ENCODE measurements at regions not wholly inside any gene's neighbourhood (a gene's known extent, or its start where the extent isn't known, plus 50 kb on each side); places are given as distances from the start of the nearest gene placed in this dataset.
"Not testable (repeated sequence)": the region's sequence is repeated elsewhere in the genome, so short reads cannot be mapped to it uniquely, and the experiment has no call there.

DNA sequence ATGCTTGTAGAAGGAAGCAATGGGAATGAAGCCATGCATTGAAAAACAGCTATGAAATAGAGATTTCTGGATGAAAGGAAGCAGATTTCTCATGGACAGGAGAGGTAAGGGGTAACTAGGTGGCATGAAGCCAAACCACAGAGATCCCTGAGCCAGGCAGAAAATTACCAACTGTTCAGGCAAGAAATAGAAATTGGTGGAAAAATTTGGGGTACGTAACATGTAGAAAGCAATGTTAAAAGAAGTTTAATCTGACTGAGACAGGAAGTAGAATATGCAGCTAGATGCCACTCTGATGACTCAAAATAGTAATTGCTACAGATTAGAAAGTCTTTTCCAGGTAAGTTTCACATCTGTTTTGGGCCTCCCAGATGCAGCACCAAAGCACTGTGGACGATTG, 928.5 kb upstream of the CELF4 start:
- no peaks in the 10 kb centered on the region for H3K27me3 Mint-ChIP-seq
- Histone ChIP-seq H3K27ac (ENCODE audit: low read depth, low read length) (no peak overlapping the region), H3K4me1 (ENCODE audit: insufficient read depth, low read length) (no peaks in the 10 kb centered on the region), H3K4me3 (ENCODE audit: low read length) (no peak overlapping the region), H3K9me3 (ENCODE audit: low read length) (no peaks in the 10 kb centered on the region), H3K36me3 (ENCODE audit: insufficient read depth, low read length) (no peaks in the 10 kb centered on the region), H3K27me3 (ENCODE audit: insufficient read depth, low read length, poor library complexity, severe bottlenecking) (no peaks in the 10 kb centered on the region)
- H3K36me3 Mint-ChIP-seq: no peaks in the 10 kb centered on the region
- H3K4me1 Mint-ChIP-seq: no peaks in the 10 kb centered on the region
- no peak overlapping the region for H3K27ac Mint-ChIP-seq
- H3K9me3 Mint-ChIP-seq: peaks cover 0 to 11% (median 4%) of the 10 kb centered on the region in 5 donors
- ChIA-PET CTCF (no interaction called here), POLR2A (no interaction called here)
- DNase-seq: no peak
- no peak overlapping the region for H3K4me3 Mint-ChIP-seq

DNA sequence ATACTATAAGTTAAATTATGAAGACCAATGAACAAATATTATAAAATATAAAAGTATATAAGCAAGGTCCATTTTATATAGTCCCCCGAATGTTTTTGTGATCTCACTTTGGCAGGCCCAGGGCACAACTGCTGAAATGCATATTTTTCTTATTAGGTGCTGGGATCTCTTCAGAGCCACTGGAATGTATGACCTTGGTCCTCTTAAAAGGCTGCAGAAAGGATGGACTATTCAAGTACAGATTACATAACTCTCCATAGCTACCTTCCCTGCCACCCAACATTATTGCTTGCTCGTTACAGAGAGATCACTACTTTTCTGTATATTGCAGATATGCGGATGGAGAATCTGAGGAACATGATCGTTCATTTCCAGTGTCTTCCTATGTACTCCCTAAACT, 925.6 kb upstream of the CELF4 start:
- Mint-ChIP-seq H3K27me3 (no peaks in the 10 kb centered on the region), H3K4me1 (no peaks in the 10 kb centered on the region), H3K9me3 (peaks cover 3 to 12% (median 6%) of the 10 kb centered on the region in 5 donors), H3K36me3 (no peaks in the 10 kb centered on the region), H3K4me3 (no peak overlapping the region), H3K27ac (no peak overlapping the region)
- Histone ChIP-seq H3K27ac (ENCODE audit: low read depth, low read length) (no peak overlapping the region), H3K36me3 (ENCODE audit: insufficient read depth, low read length) (no peaks in the 10 kb centered on the region), H3K9me3 (ENCODE audit: low read length) (no peaks in the 10 kb centered on the region), H3K27me3 (ENCODE audit: insufficient read depth, low read length, poor library complexity, severe bottlenecking) (no peaks in the 10 kb centered on the region), H3K4me1 (ENCODE audit: insufficient read depth, low read length) (no peaks in the 10 kb centered on the region), H3K4me3 (ENCODE audit: low read length) (no peak overlapping the region)
- CTCF ChIA-PET: no interaction called here
- POLR2A ChIA-PET: no interaction called here
- no peak for DNase-seq

DNA sequence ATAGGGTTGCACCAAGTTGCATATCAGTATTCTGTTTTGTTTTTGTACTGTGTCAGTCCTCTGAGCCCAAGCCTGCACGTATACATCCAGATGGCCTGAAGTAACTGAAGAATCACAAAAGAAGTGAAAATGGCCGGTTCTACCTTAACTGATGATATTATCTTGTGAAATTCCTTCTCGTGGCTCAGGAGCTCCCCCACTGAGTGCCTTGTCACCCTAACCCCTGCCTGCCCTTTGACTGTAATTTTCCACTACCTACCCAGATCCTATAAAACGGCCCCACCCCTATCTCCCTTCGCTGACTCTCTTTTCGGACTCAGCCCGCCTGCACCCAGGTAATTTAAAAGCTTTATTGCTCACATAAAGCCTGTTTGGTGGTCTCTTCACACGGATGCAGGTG, 924.1 kb upstream of the CELF4 start:
- H3K27me3 Mint-ChIP-seq; H3K36me3 Mint-ChIP-seq; H3K4me3 Mint-ChIP-seq; H3K4me1 ChIP-seq (ENCODE audit: insufficient read depth, low read length); H3K4me3 ChIP-seq (ENCODE audit: low read length); CTCF ChIA-PET; H3K27me3 ChIP-seq (ENCODE audit: insufficient read depth, low read length, poor library complexity, severe bottlenecking); POLR2A ChIA-PET; H3K9me3 ChIP-seq (ENCODE audit: low read length); H3K4me1 Mint-ChIP-seq; H3K27ac ChIP-seq (ENCODE audit: low read depth, low read length); DNase-seq; H3K27ac Mint-ChIP-seq; H3K36me3 ChIP-seq (ENCODE audit: insufficient read depth, low read length): not testable (repeated sequence)
- peaks cover 3 to 12% (median 5%) of the 10 kb centered on the region in 5 donors for H3K9me3 Mint-ChIP-seq

DNA sequence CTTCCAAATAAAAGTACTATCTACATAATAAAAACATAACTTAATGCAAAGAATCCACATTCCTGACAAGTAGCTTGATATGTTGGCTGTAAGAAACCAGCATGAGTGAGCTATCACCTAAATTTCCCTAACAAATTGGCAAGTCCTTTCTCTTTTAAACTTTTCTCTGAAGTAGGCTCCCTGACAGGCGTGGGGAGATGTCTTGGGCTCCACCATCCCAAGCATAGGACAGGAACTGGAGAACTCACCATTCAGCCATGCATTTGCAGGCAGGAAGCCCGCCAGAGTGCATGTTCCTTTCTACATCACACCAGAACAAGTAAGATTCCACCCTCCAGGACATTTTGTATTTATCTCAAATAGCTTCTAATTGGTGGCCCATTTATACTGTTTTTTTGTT, 921.9 kb upstream of the CELF4 start:
- H3K36me3 Mint-ChIP-seq: no peaks in the 10 kb centered on the region
- H3K9me3 ChIP-seq (ENCODE audit: low read length): no peaks in the 10 kb centered on the region
- no peak overlapping the region for H3K4me3 Mint-ChIP-seq
- peaks cover 2 to 12% (median 5%) of the 10 kb centered on the region in 5 donors for H3K9me3 Mint-ChIP-seq
- ChIA-PET POLR2A (no interaction called here), CTCF (interaction anchor here (0.6 kb wide), 1 partner anchor 88 kb away, joined by 3 read pairs; no protein-coding TSS in a partner anchor)
- no peak overlapping the region for H3K4me3 ChIP-seq (ENCODE audit: low read length)
- no peaks in the 10 kb centered on the region for H3K27me3 Mint-ChIP-seq
- no peaks in the 10 kb centered on the region for H3K27me3 ChIP-seq (ENCODE audit: insufficient read depth, low read length, poor library complexity, severe bottlenecking)
- no peak for DNase-seq
- H3K4me1 ChIP-seq (ENCODE audit: insufficient read depth, low read length): no peaks in the 10 kb centered on the region
- H3K36me3 ChIP-seq (ENCODE audit: insufficient read depth, low read length): no peaks in the 10 kb centered on the region
- H3K27ac Mint-ChIP-seq: no peak overlapping the region
- no peaks in the 10 kb centered on the region for H3K4me1 Mint-ChIP-seq
- H3K27ac ChIP-seq (ENCODE audit: low read depth, low read length): no peak overlapping the region

DNA sequence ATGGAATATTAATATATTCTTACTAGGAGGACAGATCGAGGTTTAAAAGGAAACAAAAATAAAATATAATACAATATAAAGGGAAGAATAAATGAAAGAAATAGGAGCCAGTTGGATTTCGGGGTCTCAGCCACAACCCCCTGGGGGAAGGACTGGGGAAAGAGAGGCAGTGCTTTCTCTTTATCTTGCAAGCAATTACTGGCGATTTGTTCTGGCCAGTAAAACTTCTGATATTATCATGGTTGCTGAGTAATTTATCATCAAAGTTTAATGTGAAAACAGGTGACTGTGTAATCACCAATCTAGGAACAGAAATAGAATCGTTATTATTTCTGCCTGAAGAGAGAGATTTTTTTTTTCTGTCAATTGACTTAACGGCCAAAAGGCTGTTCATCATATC, 917.7 kb upstream of the CELF4 start:
- Mint-ChIP-seq H3K27me3 (no peaks in the 10 kb centered on the region), H3K36me3 (no peaks in the 10 kb centered on the region), H3K9me3 (peaks cover 3 to 14% (median 5%) of the 10 kb centered on the region in 5 donors), H3K4me1 (no peaks in the 10 kb centered on the region), H3K4me3 (no peak overlapping the region), H3K27ac (no peak overlapping the region)
- ChIA-PET POLR2A (no interaction called here), CTCF (no interaction called here)
- Histone ChIP-seq H3K4me3 (ENCODE audit: low read length) (no peak overlapping the region), H3K27me3 (ENCODE audit: insufficient read depth, low read length, poor library complexity, severe bottlenecking) (no peaks in the 10 kb centered on the region), H3K4me1 (ENCODE audit: insufficient read depth, low read length) (no peaks in the 10 kb centered on the region), H3K36me3 (ENCODE audit: insufficient read depth, low read length) (no peaks in the 10 kb centered on the region), H3K9me3 (ENCODE audit: low read length) (no peaks in the 10 kb centered on the region), H3K27ac (ENCODE audit: low read depth, low read length) (no peak overlapping the region)
- DNase-seq: no peak

DNA sequence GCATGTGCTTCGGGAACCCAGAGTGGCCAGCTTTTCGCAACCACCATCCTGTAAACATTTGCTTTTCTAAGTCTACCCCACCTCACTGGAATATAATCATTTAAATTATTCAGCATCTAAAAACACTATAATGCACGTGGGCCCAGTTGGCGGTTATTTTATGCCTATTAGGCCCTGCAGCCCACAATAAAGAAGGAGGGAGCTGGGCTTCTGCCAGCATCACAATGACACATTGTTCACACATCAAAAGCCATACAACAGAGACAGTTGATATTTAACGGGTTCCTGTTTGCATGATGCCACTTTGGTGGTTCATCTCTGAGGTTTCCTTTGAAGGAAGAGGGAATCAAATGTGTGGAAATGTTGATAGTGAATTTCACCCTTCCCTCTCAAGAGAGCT, 916.0 kb upstream of the CELF4 start:
- no peaks in the 10 kb centered on the region for H3K27me3 Mint-ChIP-seq
- ChIA-PET CTCF (no interaction called here), POLR2A (no interaction called here)
- Histone ChIP-seq H3K9me3 (ENCODE audit: low read length) (no peaks in the 10 kb centered on the region), H3K36me3 (ENCODE audit: insufficient read depth, low read length) (no peaks in the 10 kb centered on the region), H3K27ac (ENCODE audit: low read depth, low read length) (no peak overlapping the region), H3K4me3 (ENCODE audit: low read length) (no peak overlapping the region), H3K27me3 (ENCODE audit: insufficient read depth, low read length, poor library complexity, severe bottlenecking) (no peaks in the 10 kb centered on the region), H3K4me1 (ENCODE audit: insufficient read depth, low read length) (no peaks in the 10 kb centered on the region)
- H3K4me3 Mint-ChIP-seq: no peak overlapping the region
- H3K27ac Mint-ChIP-seq: no peak overlapping the region
- no peak for DNase-seq
- H3K36me3 Mint-ChIP-seq: no peaks in the 10 kb centered on the region
- H3K9me3 Mint-ChIP-seq: peaks cover 3 to 9% (median 5%) of the 10 kb centered on the region in 5 donors
- H3K4me1 Mint-ChIP-seq: no peaks in the 10 kb centered on the region

DNA sequence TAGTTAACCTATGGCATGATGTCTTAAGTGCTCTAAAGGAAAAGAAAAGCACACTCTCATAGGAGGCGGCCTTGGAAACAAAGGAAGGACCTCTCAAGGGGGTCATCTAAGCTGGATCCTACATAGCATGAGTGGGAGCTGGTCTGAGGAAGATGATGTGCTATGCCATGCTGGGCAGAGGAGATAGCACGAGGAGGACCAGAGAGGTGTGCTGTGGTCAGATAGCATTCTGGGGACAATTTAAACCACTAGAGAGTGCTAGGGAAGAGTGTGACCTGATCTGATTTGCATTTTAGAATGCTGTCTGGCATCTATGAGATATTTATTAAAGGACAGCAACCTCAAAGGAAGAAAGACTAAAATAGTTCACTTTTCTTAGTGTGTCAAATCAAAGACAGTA, 910.1 kb upstream of the CELF4 start:
- no peak overlapping the region for H3K27ac Mint-ChIP-seq
- H3K4me1 ChIP-seq (ENCODE audit: insufficient read depth, low read length): no peaks in the 10 kb centered on the region
- no peak for DNase-seq
- no peak overlapping the region for H3K4me3 Mint-ChIP-seq
- H3K4me1 Mint-ChIP-seq: no peaks in the 10 kb centered on the region
- peaks cover 4 to 14% (median 6%) of the 10 kb centered on the region in 5 donors for H3K9me3 Mint-ChIP-seq
- H3K36me3 ChIP-seq (ENCODE audit: insufficient read depth, low read length): no peaks in the 10 kb centered on the region
- no peaks in the 10 kb centered on the region for H3K27me3 ChIP-seq (ENCODE audit: insufficient read depth, low read length, poor library complexity, severe bottlenecking)
- ChIA-PET CTCF (no interaction called here), POLR2A (no interaction called here)
- H3K4me3 ChIP-seq (ENCODE audit: low read length): no peak overlapping the region
- no peaks in the 10 kb centered on the region for H3K9me3 ChIP-seq (ENCODE audit: low read length)
- H3K27ac ChIP-seq (ENCODE audit: low read depth, low read length): no peak overlapping the region
- H3K27me3 Mint-ChIP-seq: no peaks in the 10 kb centered on the region
- peaks cover 0 to 2% (median 0%) of the 10 kb centered on the region in 3 donors for H3K36me3 Mint-ChIP-seq

DNA sequence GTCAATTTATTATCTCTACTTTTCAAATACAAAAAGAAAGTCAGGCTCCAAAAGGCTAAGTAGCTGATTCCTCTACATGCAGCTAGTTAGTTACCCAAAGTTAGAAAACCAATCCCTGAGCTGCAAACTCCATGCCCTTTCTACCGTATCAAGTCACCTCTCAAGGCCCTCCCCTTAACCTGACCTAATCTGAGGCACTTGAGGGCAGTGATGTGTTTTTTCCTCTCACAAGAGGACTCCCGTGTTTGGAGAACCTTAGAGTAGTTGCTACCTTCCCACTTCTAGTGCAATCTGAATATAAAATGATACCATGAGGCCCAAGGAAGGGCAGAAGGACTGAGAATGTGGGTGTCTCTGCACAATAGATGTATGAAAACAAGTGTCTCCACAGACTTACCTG, 907.9 kb upstream of the CELF4 start:
- ChIA-PET POLR2A (no interaction called here), CTCF (no interaction called here)
- no peak for DNase-seq
- no peaks in the 10 kb centered on the region for H3K27me3 Mint-ChIP-seq
- Histone ChIP-seq H3K36me3 (ENCODE audit: insufficient read depth, low read length) (no peaks in the 10 kb centered on the region), H3K27me3 (ENCODE audit: insufficient read depth, low read length, poor library complexity, severe bottlenecking) (no peaks in the 10 kb centered on the region), H3K4me3 (ENCODE audit: low read length) (no peak overlapping the region), H3K9me3 (ENCODE audit: low read length) (no peaks in the 10 kb centered on the region), H3K4me1 (ENCODE audit: insufficient read depth, low read length) (no peaks in the 10 kb centered on the region), H3K27ac (ENCODE audit: low read depth, low read length) (no peak overlapping the region)
- H3K9me3 Mint-ChIP-seq: peaks cover 3 to 13% (median 6%) of the 10 kb centered on the region in 5 donors
- H3K4me3 Mint-ChIP-seq: no peak overlapping the region
- peaks cover 0 to 2% (median 0%) of the 10 kb centered on the region in 3 donors for H3K36me3 Mint-ChIP-seq
- no peaks in the 10 kb centered on the region for H3K4me1 Mint-ChIP-seq
- H3K27ac Mint-ChIP-seq: peak overlapping the region in 1 of 8 donors; percentile 19

DNA sequence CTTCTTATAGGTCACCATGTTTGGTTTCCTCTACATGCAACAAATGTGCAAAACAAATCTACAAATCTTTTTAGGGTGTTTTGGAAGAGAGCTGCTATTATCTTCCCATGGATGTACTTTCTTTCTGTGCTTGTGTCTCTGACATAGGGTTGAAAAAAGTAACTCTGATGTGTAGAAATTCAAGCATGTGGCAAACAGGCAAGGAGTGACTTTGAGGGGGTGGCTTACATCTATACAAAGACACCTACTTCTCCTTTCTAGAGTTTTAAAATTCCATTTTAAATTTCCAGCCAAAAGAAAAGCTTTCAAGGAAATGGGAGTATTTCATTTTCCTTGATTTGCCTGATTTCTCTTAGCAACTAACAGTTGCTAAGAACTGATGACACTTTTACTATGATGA, 904.8 kb upstream of the CELF4 start:
- CTCF ChIA-PET: no interaction called here
- H3K4me1 Mint-ChIP-seq: no peaks in the 10 kb centered on the region

More for the DNA sequence above, 904.8 kb upstream of the CELF4 start:
- no peak overlapping the region for H3K4me3 ChIP-seq (ENCODE audit: low read length)
- DNase-seq: no peak
- Mint-ChIP-seq H3K27me3 (no peaks in the 10 kb centered on the region), H3K36me3 (no peaks in the 10 kb centered on the region), H3K4me3 (no peak overlapping the region), H3K9me3 (peaks cover 0 to 15% (median 6%) of the 10 kb centered on the region in 5 donors), H3K27ac (no peak overlapping the region)
- POLR2A ChIA-PET: no interaction called here
- no peaks in the 10 kb centered on the region for H3K27me3 ChIP-seq (ENCODE audit: insufficient read depth, low read length, poor library complexity, severe bottlenecking)
- H3K9me3 ChIP-seq (ENCODE audit: low read length): no peaks in the 10 kb centered on the region
- H3K36me3 ChIP-seq (ENCODE audit: insufficient read depth, low read length): no peaks in the 10 kb centered on the region
- no peak overlapping the region for H3K27ac ChIP-seq (ENCODE audit: low read depth, low read length)
- H3K4me1 ChIP-seq (ENCODE audit: insufficient read depth, low read length): no peaks in the 10 kb centered on the region

Data from CD8-positive, alpha-beta memory T cell (primary cell).